ENCODE measurements at regions not wholly inside any gene's neighbourhood (a gene's known extent, or its start where the extent isn't known, plus 50 kb on each side); places are given as distances from the start of the nearest gene placed in this dataset.

DNA sequence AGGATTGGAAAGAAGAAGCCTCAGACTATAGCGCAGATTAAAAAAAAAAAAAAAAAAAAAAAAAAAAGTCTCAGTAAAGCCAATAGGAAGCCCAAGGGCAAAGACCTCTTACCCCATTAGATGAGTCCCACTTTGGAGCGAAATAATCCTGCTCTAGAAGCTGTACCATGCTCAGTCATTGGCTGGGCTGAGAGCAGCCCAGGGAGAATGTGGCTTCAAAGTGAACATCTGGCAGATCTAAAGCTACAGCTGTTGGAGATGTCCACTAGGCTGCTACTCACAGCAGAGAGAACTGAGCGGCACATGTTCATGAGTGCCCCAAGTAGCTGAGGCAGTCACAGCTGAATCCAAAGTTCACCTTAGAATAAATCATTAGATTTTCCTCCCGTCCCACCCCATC is 560.9 kb downstream of the MED13L start:
- POLR2A ChIA-PET = no interaction called here
- Histone ChIP-seq H3K36me3 (ENCODE audit: control insufficient read depth in 4 of 4, insufficient read depth in 4 of 4, low read length in 3 of 4) (no peaks in the 10 kb centered on the region), H3K27ac (ENCODE audit: insufficient read depth in 1 of 2, low read depth in 1 of 2, low read length in 2 of 2, poor library complexity in 1 of 2, severe bottlenecking in 2 of 2) (no peak overlapping the region), H3K9me3 (ENCODE audit: control extremely low read depth in 1 of 5, control insufficient read depth in 4 of 5, insufficient read depth in 2 of 5, low read depth in 1 of 5, low read length in 4 of 5) (no peaks in the 10 kb centered on the region), H3K4me1 (ENCODE audit: control extremely low read depth in 1 of 4, control insufficient read depth in 4 of 4, insufficient read depth in 4 of 4, low read length in 3 of 4) (no peaks in the 10 kb centered on the region), H3K4me3 (ENCODE audit: control insufficient read depth in 1 of 7, extremely low read depth in 1 of 7, insufficient read depth in 4 of 7, low read depth in 2 of 7, low read length in 6 of 7) (no peak overlapping the region), H3K27me3 (replicated peaks in 2 of 5; ENCODE audit: control insufficient read depth in 4 of 5, insufficient read depth in 5 of 5, low read length in 4 of 5) (peaks cover 0 to 5% (median 0%) of the 10 kb centered on the region in 5 experiments)
- DNase-seq = no peak
- CTCF ChIA-PET = no interaction called here
- 60% methylated on average over 2 of the region's 4 CpGs for WGBS (ENCODE audit: insufficient coverage)

DNA sequence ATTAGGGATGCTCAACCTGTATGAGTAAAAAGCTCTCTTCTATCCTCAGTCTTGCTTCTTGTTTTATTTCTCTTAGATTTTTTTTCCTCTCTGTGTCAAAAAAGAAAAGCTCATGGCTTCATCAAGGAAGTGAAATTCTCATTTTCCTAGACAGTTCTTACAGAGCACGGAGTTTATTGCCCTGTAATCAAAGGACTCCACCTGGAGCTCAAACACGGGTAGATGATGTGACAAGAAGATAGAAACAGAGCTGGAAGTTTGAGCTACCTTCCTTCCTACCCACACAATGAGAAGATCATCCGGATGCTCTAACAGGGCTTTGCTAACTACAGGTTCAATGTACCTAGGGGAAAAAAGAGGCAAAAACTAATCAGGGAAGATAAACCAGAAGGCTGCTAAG is 564.8 kb downstream of the MED13L start:
- ChIA-PET CTCF (interaction anchor here (0.5 to 1.1 kb wide), 3 partner anchors 10 to 64 kb away, joined by 3 read pairs; no protein-coding TSS in a partner anchor), POLR2A (no interaction called here)
- Histone ChIP-seq H3K27ac (ENCODE audit: insufficient read depth in 1 of 2, low read depth in 1 of 2, low read length in 2 of 2, poor library complexity in 1 of 2, severe bottlenecking in 2 of 2) (no peak overlapping the region), H3K9me3 (ENCODE audit: control extremely low read depth in 1 of 5, control insufficient read depth in 4 of 5, insufficient read depth in 2 of 5, low read depth in 1 of 5, low read length in 4 of 5) (no peaks in the 10 kb centered on the region), H3K27me3 (replicated peaks in 2 of 5; ENCODE audit: control insufficient read depth in 4 of 5, insufficient read depth in 5 of 5, low read length in 4 of 5) (peaks cover 0 to 5% (median 2%) of the 10 kb centered on the region in 5 experiments), H3K4me1 (ENCODE audit: control extremely low read depth in 1 of 4, control insufficient read depth in 4 of 4, insufficient read depth in 4 of 4, low read length in 3 of 4) (no peaks in the 10 kb centered on the region), H3K36me3 (ENCODE audit: control insufficient read depth in 4 of 4, insufficient read depth in 4 of 4, low read length in 3 of 4) (no peaks in the 10 kb centered on the region), H3K4me3 (ENCODE audit: control insufficient read depth in 1 of 7, extremely low read depth in 1 of 7, insufficient read depth in 4 of 7, low read depth in 2 of 7, low read length in 6 of 7) (no peak overlapping the region)
- WGBS (ENCODE audit: insufficient coverage) = 72% methylated on average over 2 of the region's 3 CpGs
- no peak for DNase-seq

- Histone ChIP-seq H3K36me3 (ENCODE audit: control insufficient read depth in 4 of 4, insufficient read depth in 4 of 4, low read length in 3 of 4) (no peaks in the 10 kb centered on the region), H3K4me1 (ENCODE audit: control extremely low read depth in 1 of 4, control insufficient read depth in 4 of 4, insufficient read depth in 4 of 4, low read length in 3 of 4) (no peaks in the 10 kb centered on the region), H3K27ac (ENCODE audit: insufficient read depth in 1 of 2, low read depth in 1 of 2, low read length in 2 of 2, poor library complexity in 1 of 2, severe bottlenecking in 2 of 2) (no peak overlapping the region), H3K9me3 (ENCODE audit: control extremely low read depth in 1 of 5, control insufficient read depth in 4 of 5, insufficient read depth in 2 of 5, low read depth in 1 of 5, low read length in 4 of 5) (no peaks in the 10 kb centered on the region), H3K27me3 (replicated peaks in 2 of 5; ENCODE audit: control insufficient read depth in 4 of 5, insufficient read depth in 5 of 5, low read length in 4 of 5) (peaks cover 0 to 5% (median 2%) of the 10 kb centered on the region in 5 experiments), H3K4me3 (ENCODE audit: control insufficient read depth in 1 of 7, extremely low read depth in 1 of 7, insufficient read depth in 4 of 7, low read depth in 2 of 7, low read length in 6 of 7) (no peak overlapping the region)
- ChIA-PET CTCF (no interaction called here), POLR2A (no interaction called here)
- no CpG with 5 or more reads among the region's 3 CpGs for WGBS (ENCODE audit: insufficient coverage)
- DNase-seq = no peak
These were observed 567.4 kb downstream of the MED13L start for GRCh38 chr12:115710104-115710564.

GRCh38 chr12:115709540-115710011 is 567.9 kb downstream of the MED13L start:
- WGBS (ENCODE audit: insufficient coverage) = no CpG with 5 or more reads among the region's 10 CpGs
- ChIA-PET POLR2A (no interaction called here), CTCF (no interaction called here)
- DNase-seq = no peak
- no peak overlapping the region for H3K4me3 ChIP-seq (ENCODE audit: control insufficient read depth in 1 of 7, extremely low read depth in 1 of 7, insufficient read depth in 4 of 7, low read depth in 2 of 7, low read length in 6 of 7)
- H3K27ac ChIP-seq (ENCODE audit: insufficient read depth in 1 of 2, low read depth in 1 of 2, low read length in 2 of 2, poor library complexity in 1 of 2, severe bottlenecking in 2 of 2) = no peak overlapping the region
- H3K4me1 ChIP-seq (ENCODE audit: control extremely low read depth in 1 of 4, control insufficient read depth in 4 of 4, insufficient read depth in 4 of 4, low read length in 3 of 4) = no peaks in the 10 kb centered on the region
- peaks cover 0 to 5% (median 2%) of the 10 kb centered on the region in 5 experiments for H3K27me3 ChIP-seq (replicated peaks in 2 of 5; ENCODE audit: control insufficient read depth in 4 of 5, insufficient read depth in 5 of 5, low read length in 4 of 5)
- no peaks in the 10 kb centered on the region for H3K36me3 ChIP-seq (ENCODE audit: control insufficient read depth in 4 of 4, insufficient read depth in 4 of 4, low read length in 3 of 4)
- H3K9me3 ChIP-seq (ENCODE audit: control extremely low read depth in 1 of 5, control insufficient read depth in 4 of 5, insufficient read depth in 2 of 5, low read depth in 1 of 5, low read length in 4 of 5) = no peaks in the 10 kb centered on the region

GRCh38 chr12:115708801-115709200 is 568.7 kb downstream of the MED13L start:
- H3K27me3 ChIP-seq (replicated peaks in 2 of 5; ENCODE audit: control insufficient read depth in 4 of 5, insufficient read depth in 5 of 5, low read length in 4 of 5) = peaks cover 0 to 5% (median 2%) of the 10 kb centered on the region in 5 experiments
- no peaks in the 10 kb centered on the region for H3K9me3 ChIP-seq (ENCODE audit: control extremely low read depth in 1 of 5, control insufficient read depth in 4 of 5, insufficient read depth in 2 of 5, low read depth in 1 of 5, low read length in 4 of 5)
- no peak for DNase-seq
- CTCF ChIA-PET = no interaction called here
- 100% methylated on average over 1 of the region's 2 CpGs for WGBS (ENCODE audit: insufficient coverage)
- no peaks in the 10 kb centered on the region for H3K36me3 ChIP-seq (ENCODE audit: control insufficient read depth in 4 of 4, insufficient read depth in 4 of 4, low read length in 3 of 4)
- POLR2A ChIA-PET = no interaction called here
- no peak overlapping the region for H3K27ac ChIP-seq (ENCODE audit: insufficient read depth in 1 of 2, low read depth in 1 of 2, low read length in 2 of 2, poor library complexity in 1 of 2, severe bottlenecking in 2 of 2)
- H3K4me1 ChIP-seq (ENCODE audit: control extremely low read depth in 1 of 4, control insufficient read depth in 4 of 4, insufficient read depth in 4 of 4, low read length in 3 of 4) = no peaks in the 10 kb centered on the region
- H3K4me3 ChIP-seq (ENCODE audit: control insufficient read depth in 1 of 7, extremely low read depth in 1 of 7, insufficient read depth in 4 of 7, low read depth in 2 of 7, low read length in 6 of 7) = no peak overlapping the region

GRCh38 chr12:115700896-115701465 is 576.5 kb downstream of the MED13L start:
- no peak for DNase-seq
- ChIA-PET CTCF (no interaction called here), POLR2A (interaction anchor here (0.5 kb wide), 1 partner anchor 1080 kb away, joined by 4 read pairs; no protein-coding TSS in a partner anchor)
- Histone ChIP-seq H3K27me3 (replicated peaks in 2 of 5; ENCODE audit: control insufficient read depth in 4 of 5, insufficient read depth in 5 of 5, low read length in 4 of 5) (peaks cover 0 to 2% (median 0%) of the 10 kb centered on the region in 5 experiments), H3K9me3 (ENCODE audit: control extremely low read depth in 1 of 5, control insufficient read depth in 4 of 5, insufficient read depth in 2 of 5, low read depth in 1 of 5, low read length in 4 of 5) (no peaks in the 10 kb centered on the region), H3K4me3 (ENCODE audit: control insufficient read depth in 1 of 7, extremely low read depth in 1 of 7, insufficient read depth in 4 of 7, low read depth in 2 of 7, low read length in 6 of 7) (no peak overlapping the region), H3K27ac (ENCODE audit: insufficient read depth in 1 of 2, low read depth in 1 of 2, low read length in 2 of 2, poor library complexity in 1 of 2, severe bottlenecking in 2 of 2) (no peak overlapping the region), H3K4me1 (ENCODE audit: control extremely low read depth in 1 of 4, control insufficient read depth in 4 of 4, insufficient read depth in 4 of 4, low read length in 3 of 4) (no peaks in the 10 kb centered on the region), H3K36me3 (ENCODE audit: control insufficient read depth in 4 of 4, insufficient read depth in 4 of 4, low read length in 3 of 4) (no peaks in the 10 kb centered on the region)
- WGBS (ENCODE audit: insufficient coverage) = 42% methylated on average over 5 of the region's 7 CpGs

DNA sequence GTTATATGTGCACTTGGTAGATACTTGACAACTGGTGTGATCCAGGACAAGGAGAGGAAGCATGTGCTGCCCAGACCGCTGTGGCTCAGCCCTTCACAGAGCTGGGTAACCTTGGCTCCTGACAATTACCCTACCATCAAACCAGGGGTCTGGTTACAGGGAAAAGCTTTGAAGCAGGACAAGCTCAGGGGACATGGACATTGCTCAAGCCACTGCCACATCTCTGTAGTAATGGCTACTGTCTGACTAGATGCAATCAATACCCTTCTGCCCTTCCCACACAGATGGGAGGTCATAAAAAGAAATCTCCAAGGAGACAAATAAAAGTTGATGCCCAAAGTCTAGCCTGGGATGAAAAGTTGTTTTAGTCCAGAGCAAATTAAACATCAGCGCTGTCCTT is 577.4 kb downstream of the MED13L start:
- DNase-seq = no peak
- H3K27me3 ChIP-seq (replicated peaks in 2 of 5; ENCODE audit: control insufficient read depth in 4 of 5, insufficient read depth in 5 of 5, low read length in 4 of 5) = peaks cover 0 to 2% (median 0%) of the 10 kb centered on the region in 5 experiments
- H3K9me3 ChIP-seq (ENCODE audit: control extremely low read depth in 1 of 5, control insufficient read depth in 4 of 5, insufficient read depth in 2 of 5, low read depth in 1 of 5, low read length in 4 of 5) = no peaks in the 10 kb centered on the region
- H3K4me3 ChIP-seq (ENCODE audit: control insufficient read depth in 1 of 7, extremely low read depth in 1 of 7, insufficient read depth in 4 of 7, low read depth in 2 of 7, low read length in 6 of 7) = no peak overlapping the region
- ChIA-PET POLR2A (no interaction called here), CTCF (no interaction called here)
- H3K27ac ChIP-seq (ENCODE audit: insufficient read depth in 1 of 2, low read depth in 1 of 2, low read length in 2 of 2, poor library complexity in 1 of 2, severe bottlenecking in 2 of 2) = no peak overlapping the region
- WGBS (ENCODE audit: insufficient coverage) = 92% methylated on average over 2 of the region's 2 CpGs
- H3K4me1 ChIP-seq (ENCODE audit: control extremely low read depth in 1 of 4, control insufficient read depth in 4 of 4, insufficient read depth in 4 of 4, low read length in 3 of 4) = no peaks in the 10 kb centered on the region
- H3K36me3 ChIP-seq (ENCODE audit: control insufficient read depth in 4 of 4, insufficient read depth in 4 of 4, low read length in 3 of 4) = no peaks in the 10 kb centered on the region
